Fibroblast of villous mesenchyme (primary cell): ENCODE measurements at regions not wholly inside any gene's neighbourhood (a gene's known extent, or its start where the extent isn't known, plus 50 kb on each side); places are given as distances from the start of the nearest gene placed in this dataset.

Experiments
- DNase-seq: peaks from one replicate; pipeline ENCODE4 v3.0.0-alpha.2; 2010; ENCODE audit warnings: low read depth
- H3K4me3 ChIP-seq: 2 replicates; pipeline ENCODE4 v1.5.1; 2011; ENCODE audit warnings: low read depth, mild to moderate bottlenecking, low read length
- CTCF ChIP-seq: IDR thresholded peaks from 2 replicates; pipeline ENCODE4 v1.5.1; 2012; ENCODE audit warnings: low read depth, mild to moderate bottlenecking, low read length; ENCODE audit not compliant: insufficient read depth

- DNase-seq, result no peak
- no peak for TF ChIP-seq CTCF
- no peak overlapping the region for H3K4me3 ChIP-seq
These were observed 101.8 kb downstream of the NUFIP1 start for GRCh38 chr13:44887515-44887914.

GRCh38 chr13:44884076-44884729, 105.1 kb downstream of the NUFIP1 start:
- TF ChIP-seq CTCF, result no peak
- DNase-seq, result peak; percentile 38
- H3K4me3 ChIP-seq, result no peak overlapping the region

- peak; percentile 53 for DNase-seq
- no peak overlapping the region for H3K4me3 ChIP-seq
- peak; percentile 63 for TF ChIP-seq CTCF
These were observed 109.7 kb downstream of the NUFIP1 start for GRCh38 chr13:44879452-44880058.

GRCh38 chr13:44876782-44877324, 112.4 kb downstream of the NUFIP1 start:
- DNase-seq, result no peak
- H3K4me3 ChIP-seq, result no peak overlapping the region
- TF ChIP-seq CTCF, result peak; percentile 35

GRCh38 chr13:44874886-44875630, 114.2 kb downstream of the NUFIP1 start:
- DNase-seq, result no peak
- no peak overlapping the region for H3K4me3 ChIP-seq
- TF ChIP-seq CTCF, result no peak

- no peak for DNase-seq
- no peak for TF ChIP-seq CTCF
- no peak overlapping the region for H3K4me3 ChIP-seq
These were observed 115.1 kb downstream of the NUFIP1 start for GRCh38 chr13:44874176-44874575.
